WTC11 (cell line): ENCODE measurements at regions not wholly inside any gene's neighbourhood (a gene's known extent, or its start where the extent isn't known, plus 50 kb on each side); places are given as distances from the start of the nearest gene placed in this dataset.

ENCODE experiments used
- ATAC-seq: fragments of 200-7000 bp; cut with Tn5 transposase; 2 replicates; pipeline ENCODE4 v1.10.0; 2021; ENCODE audit warnings: mild to moderate bottlenecking, moderate library complexity
- CTCF ChIA-PET: fragments of 300-600 bp; sonication (Branson Sonifier 250); formaldehyde crosslinking; loops from one replicate; lab custom pipeline; 2021; ENCODE audit warnings: antibody characterized with exemption; lab: Charles Lee
- POLR2A ChIA-PET: fragments of 350-600 bp; sonication (Branson Sonifier 250); formaldehyde crosslinking; loops from one replicate; lab custom pipeline; 2021; ENCODE audit warnings: antibody characterized with exemption; lab: Charles Lee
- DNase-seq: peaks from one replicate; pipeline ENCODE4 v3.0.0; 2021; ENCODE audit warnings: low spot score
- H3K27ac Mint-ChIP-seq: 2 replicates; pipeline ENCODE4 v1.8.0; 2021; ENCODE audit warnings: mixed read lengths
- H3K27me3 Mint-ChIP-seq: 2 replicates; pipeline ENCODE4 v1.8.0; 2021; ENCODE audit warnings: low read depth, mild to moderate bottlenecking, moderate library complexity, mixed read lengths
- H3K36me3 Mint-ChIP-seq: 2 replicates; pipeline ENCODE4 v1.8.0; 2021; ENCODE audit warnings: mixed read lengths
- H3K4me1 Mint-ChIP-seq: 2 replicates; pipeline ENCODE4 v1.8.0; 2022; ENCODE audit warnings: mixed read lengths
- H3K4me3 Mint-ChIP-seq: 2 replicates; pipeline ENCODE4 v1.8.0; 2021; ENCODE audit warnings: mild to moderate bottlenecking, moderate library complexity, mixed read lengths
- H3K9me3 Mint-ChIP-seq: 2 replicates; pipeline ENCODE4 v1.8.0; 2021; ENCODE audit warnings: mixed read lengths
- ATF1 ChIP-seq: sonication (generic); formaldehyde crosslinking; IDR thresholded peaks from 2 replicates; pipeline ENCODE4 v1.8.1; 2023; ENCODE audit warnings: mild to moderate bottlenecking, moderate library complexity, missing genetic modification reagents
- HMGA2 ChIP-seq: fragments of 250-450 bp; sonication (Bioruptor Pico); IDR thresholded peaks from 2 replicates; pipeline ENCODE4 v1.4.0; 2021; ENCODE audit warnings: mild to moderate bottlenecking, moderate library complexity
- KAT7 ChIP-seq: sonication (generic); formaldehyde crosslinking; IDR thresholded peaks from 2 replicates; pipeline ENCODE4 v1.8.1; 2023; ENCODE audit warnings: missing genetic modification reagents, mild to moderate bottlenecking, borderline replicate concordance
- NFYB ChIP-seq: sonication (generic); formaldehyde crosslinking; conservative IDR thresholded peaks from 2 replicates; pipeline ENCODE4 v1.8.0; 2022; ENCODE audit warnings: low read depth, missing genetic modification reagents
- TEAD1 ChIP-seq: sonication (generic); formaldehyde crosslinking; IDR thresholded peaks from 2 replicates; pipeline ENCODE4 v1.8.0; 2022; ENCODE audit warnings: mild to moderate bottlenecking, missing genetic modification reagents
- ZNF232 ChIP-seq: sonication (generic); formaldehyde crosslinking; IDR thresholded peaks from 2 replicates; pipeline ENCODE4 v1.8.0; 2022; ENCODE audit warnings: mild to moderate bottlenecking, missing genetic modification reagents
- ZNF263 ChIP-seq: sonication (generic); formaldehyde crosslinking; IDR thresholded peaks from 2 replicates; pipeline ENCODE4 v1.8.1; 2022; ENCODE audit warnings: low read depth, mild to moderate bottlenecking, moderate library complexity, missing genetic modification reagents
- ZNF317 ChIP-seq: sonication (generic); formaldehyde crosslinking; IDR thresholded peaks from 2 replicates; pipeline ENCODE4 v1.8.1; 2023; ENCODE audit warnings: low read depth, mild to moderate bottlenecking, moderate library complexity, missing genetic modification reagents, borderline replicate concordance
- ZNF671 ChIP-seq: fragments of 250-450 bp; sonication (Bioruptor Pico); IDR thresholded peaks from 2 replicates; pipeline ENCODE4 v1.8.0; 2021; ENCODE audit warnings: mild to moderate bottlenecking
- TF ChIP-seq, protein P1 (sequence below): sonication (generic); formaldehyde crosslinking; IDR thresholded peaks from 2 replicates; pipeline ENCODE4 v1.8.0; 2022; ENCODE audit warnings: missing genetic modification reagents
- TF ChIP-seq, protein P2 (sequence below): sonication (generic); formaldehyde crosslinking; IDR thresholded peaks from 2 replicates; pipeline ENCODE4 v1.8.1; 2022; ENCODE audit warnings: mild to moderate bottlenecking, moderate library complexity, missing genetic modification reagents
- TF ChIP-seq, protein P3 (sequence below): sonication (generic); formaldehyde crosslinking; IDR thresholded peaks from 2 replicates; pipeline ENCODE4 v1.8.1; 2022; ENCODE audit warnings: low read depth, mild to moderate bottlenecking, moderate library complexity, missing genetic modification reagents, borderline replicate concordance
- TF ChIP-seq, protein P4 (sequence below): sonication (generic); formaldehyde crosslinking; IDR thresholded peaks from 2 replicates; pipeline ENCODE4 v1.8.1; 2023; ENCODE audit warnings: mild to moderate bottlenecking, missing genetic modification reagents

DNA sequence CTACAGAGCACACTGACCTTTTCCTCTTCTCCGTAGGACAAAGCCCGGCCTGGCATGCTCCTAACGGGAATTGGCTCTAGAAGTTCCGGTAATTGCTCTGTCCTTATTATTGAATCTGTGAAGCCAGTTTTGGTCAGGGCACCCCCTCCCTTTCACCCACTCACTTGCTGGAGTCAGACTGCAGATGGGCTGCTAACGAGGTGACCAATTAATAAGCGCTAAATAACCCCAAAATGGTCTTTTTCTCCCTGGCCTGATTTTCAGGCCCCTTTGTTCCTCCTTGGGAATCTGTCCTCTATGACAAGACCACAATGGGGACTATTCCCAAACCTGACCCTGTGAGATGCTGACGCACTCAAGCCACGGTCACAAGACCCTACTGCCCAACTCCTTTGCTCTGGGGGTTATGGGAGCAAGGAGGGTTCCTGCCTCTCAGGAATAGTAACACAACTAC, 610.0 kb upstream of the CADM1 start:
- TF ChIP-seq, protein P1, sequence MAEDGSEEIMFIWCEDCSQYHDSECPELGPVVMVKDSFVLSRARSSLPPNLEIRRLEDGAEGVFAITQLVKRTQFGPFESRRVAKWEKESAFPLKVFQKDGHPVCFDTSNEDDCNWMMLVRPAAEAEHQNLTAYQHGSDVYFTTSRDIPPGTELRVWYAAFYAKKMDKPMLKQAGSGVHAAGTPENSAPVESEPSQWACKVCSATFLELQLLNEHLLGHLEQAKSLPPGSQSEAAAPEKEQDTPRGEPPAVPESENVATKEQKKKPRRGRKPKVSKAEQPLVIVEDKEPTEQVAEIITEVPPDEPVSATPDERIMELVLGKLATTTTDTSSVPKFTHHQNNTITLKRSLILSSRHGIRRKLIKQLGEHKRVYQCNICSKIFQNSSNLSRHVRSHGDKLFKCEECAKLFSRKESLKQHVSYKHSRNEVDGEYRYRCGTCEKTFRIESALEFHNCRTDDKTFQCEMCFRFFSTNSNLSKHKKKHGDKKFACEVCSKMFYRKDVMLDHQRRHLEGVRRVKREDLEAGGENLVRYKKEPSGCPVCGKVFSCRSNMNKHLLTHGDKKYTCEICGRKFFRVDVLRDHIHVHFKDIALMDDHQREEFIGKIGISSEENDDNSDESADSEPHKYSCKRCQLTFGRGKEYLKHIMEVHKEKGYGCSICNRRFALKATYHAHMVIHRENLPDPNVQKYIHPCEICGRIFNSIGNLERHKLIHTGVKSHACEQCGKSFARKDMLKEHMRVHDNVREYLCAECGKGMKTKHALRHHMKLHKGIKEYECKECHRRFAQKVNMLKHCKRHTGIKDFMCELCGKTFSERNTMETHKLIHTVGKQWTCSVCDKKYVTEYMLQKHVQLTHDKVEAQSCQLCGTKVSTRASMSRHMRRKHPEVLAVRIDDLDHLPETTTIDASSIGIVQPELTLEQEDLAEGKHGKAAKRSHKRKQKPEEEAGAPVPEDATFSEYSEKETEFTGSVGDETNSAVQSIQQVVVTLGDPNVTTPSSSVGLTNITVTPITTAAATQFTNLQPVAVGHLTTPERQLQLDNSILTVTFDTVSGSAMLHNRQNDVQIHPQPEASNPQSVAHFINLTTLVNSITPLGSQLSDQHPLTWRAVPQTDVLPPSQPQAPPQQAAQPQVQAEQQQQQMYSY (CRISPR knock-in tag): 0 out of 2 replicates have a peak, but pooled peaks have one; percentile 33
- TF ChIP-seq ATF1 (no peak), KAT7 (CRISPR knock-in tag) (no peak), ZNF671 (CRISPR knock-in tag) (no peak), TEAD1 (no peak)
- TF ChIP-seq, protein P2, sequence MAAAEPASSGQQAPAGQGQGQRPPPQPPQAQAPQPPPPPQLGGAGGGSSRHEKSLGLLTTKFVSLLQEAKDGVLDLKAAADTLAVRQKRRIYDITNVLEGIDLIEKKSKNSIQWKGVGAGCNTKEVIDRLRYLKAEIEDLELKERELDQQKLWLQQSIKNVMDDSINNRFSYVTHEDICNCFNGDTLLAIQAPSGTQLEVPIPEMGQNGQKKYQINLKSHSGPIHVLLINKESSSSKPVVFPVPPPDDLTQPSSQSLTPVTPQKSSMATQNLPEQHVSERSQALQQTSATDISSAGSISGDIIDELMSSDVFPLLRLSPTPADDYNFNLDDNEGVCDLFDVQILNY (CRISPR knock-in tag): no peak
- TF ChIP-seq, all 79 proteins: peak for 1
- ATAC-seq (no peak), DNase-seq (no peak)
- peaks cover 74% of the 10 kb centered on the region for H3K27me3 Mint-ChIP-seq
- H3K4me3 Mint-ChIP-seq: no peak overlapping the region
- peaks cover 23% of the 10 kb centered on the region for H3K9me3 Mint-ChIP-seq
- CTCF ChIA-PET: no interaction called here
- no peak overlapping the region for H3K27ac Mint-ChIP-seq
- no peaks in the 10 kb centered on the region for H3K4me1 Mint-ChIP-seq
- H3K36me3 Mint-ChIP-seq: peaks cover 6% of the 10 kb centered on the region
- POLR2A ChIA-PET: no interaction called here

DNA sequence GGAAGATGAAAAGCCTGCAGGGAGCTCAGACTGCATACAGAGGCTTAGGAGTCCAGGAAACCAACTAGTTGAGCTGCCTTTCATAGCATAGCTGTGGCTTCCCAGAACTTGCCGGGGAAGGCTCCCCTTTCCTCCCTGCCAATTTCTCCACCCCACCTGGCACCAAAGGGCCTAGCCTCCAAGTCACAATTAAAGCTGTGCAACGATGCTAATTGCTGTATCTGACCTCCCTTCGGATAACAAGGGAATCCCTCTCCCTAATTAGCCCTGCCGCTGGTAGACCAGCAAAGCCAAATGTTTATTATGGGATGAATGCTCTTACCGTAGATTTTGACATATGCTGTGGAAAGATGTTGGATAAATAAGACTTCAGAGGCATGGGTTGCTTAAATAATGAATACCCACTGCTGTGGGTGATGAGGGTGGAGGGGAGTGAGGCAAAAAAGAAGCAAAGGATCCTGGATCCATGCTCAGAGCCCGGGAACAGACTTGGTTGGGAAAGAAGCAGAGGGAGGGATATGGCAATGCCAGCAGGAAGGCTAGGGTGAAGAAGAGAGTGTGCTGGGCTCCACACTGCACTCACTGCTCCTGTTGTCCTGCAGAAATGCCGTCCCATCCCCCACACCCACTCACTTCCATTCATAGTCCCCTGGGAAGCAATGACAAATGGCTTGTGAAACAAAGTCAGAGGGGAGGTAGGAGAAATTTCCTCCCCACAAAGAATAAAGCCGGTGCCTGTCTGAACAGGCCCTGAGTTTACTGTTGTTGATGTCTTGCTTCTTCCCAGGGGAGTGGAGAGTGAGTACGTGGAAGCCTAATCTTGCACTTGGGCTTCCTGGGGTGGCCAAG, 608.1 kb upstream of the CADM1 start:
- POLR2A ChIA-PET: no interaction called here
- no peak overlapping the region for H3K4me3 Mint-ChIP-seq
- peaks cover 23% of the 10 kb centered on the region for H3K9me3 Mint-ChIP-seq
- H3K27me3 Mint-ChIP-seq: peaks cover 88% of the 10 kb centered on the region
- H3K4me1 Mint-ChIP-seq: 0 out of 2 replicates have a peak, but pooled peaks cover 2% of the 10 kb centered on the region
- ATAC-seq: no peak
- DNase-seq: no peak
- no peak for TF ChIP-seq ZNF317 (CRISPR knock-in tag)
- TF ChIP-seq, protein P1 (CRISPR knock-in tag): peak; percentile 56
- TF ChIP-seq, all 79 proteins: peak for 1
- Mint-ChIP-seq H3K27ac (no peak overlapping the region), H3K36me3 (peaks cover 6% of the 10 kb centered on the region)
- CTCF ChIA-PET: interaction anchor here (1.1 to 1.7 kb wide), 2 partner anchors 34 to 40 kb away, joined by 4 to 5 read pairs; no protein-coding TSS in a partner anchor

DNA sequence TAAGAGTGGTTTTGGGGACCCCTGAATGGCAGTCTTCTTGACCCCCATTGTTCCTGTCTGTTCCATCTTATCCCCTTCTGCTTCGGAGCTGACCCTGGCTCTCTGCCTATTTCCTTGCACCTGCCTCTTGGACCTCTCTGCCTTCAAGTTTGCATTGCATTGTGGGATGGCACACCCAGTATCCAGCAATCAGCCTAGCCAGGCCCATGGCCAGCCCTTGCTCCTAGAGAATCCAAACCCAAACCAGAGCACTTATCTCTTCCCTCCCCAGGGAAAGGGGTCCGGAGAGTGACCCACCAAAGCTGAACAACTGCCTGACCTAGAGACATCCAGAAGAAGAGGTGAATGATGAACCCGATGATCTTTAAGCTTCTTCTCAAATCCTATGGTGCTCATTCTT, 607.3 kb upstream of the CADM1 start:
- Mint-ChIP-seq H3K27me3 (peaks cover 88% of the 10 kb centered on the region), H3K4me1 (0 out of 2 replicates have a peak, but pooled peaks cover 2% of the 10 kb centered on the region), H3K9me3 (peaks cover 15% of the 10 kb centered on the region), H3K27ac (no peak overlapping the region), H3K36me3 (peaks cover 6% of the 10 kb centered on the region), H3K4me3 (no peak overlapping the region)
- TF ChIP-seq NFYB (CRISPR knock-in tag) (no peak), HMGA2 (CRISPR knock-in tag) (no peak), ZNF232 (CRISPR knock-in tag) (no peak), ZNF263 (CRISPR knock-in tag) (no peak)
- TF ChIP-seq, protein P3, sequence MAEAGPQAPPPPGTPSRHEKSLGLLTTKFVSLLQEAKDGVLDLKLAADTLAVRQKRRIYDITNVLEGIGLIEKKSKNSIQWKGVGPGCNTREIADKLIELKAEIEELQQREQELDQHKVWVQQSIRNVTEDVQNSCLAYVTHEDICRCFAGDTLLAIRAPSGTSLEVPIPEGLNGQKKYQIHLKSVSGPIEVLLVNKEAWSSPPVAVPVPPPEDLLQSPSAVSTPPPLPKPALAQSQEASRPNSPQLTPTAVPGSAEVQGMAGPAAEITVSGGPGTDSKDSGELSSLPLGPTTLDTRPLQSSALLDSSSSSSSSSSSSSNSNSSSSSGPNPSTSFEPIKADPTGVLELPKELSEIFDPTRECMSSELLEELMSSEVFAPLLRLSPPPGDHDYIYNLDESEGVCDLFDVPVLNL: no peak
- TF ChIP-seq, protein P4, sequence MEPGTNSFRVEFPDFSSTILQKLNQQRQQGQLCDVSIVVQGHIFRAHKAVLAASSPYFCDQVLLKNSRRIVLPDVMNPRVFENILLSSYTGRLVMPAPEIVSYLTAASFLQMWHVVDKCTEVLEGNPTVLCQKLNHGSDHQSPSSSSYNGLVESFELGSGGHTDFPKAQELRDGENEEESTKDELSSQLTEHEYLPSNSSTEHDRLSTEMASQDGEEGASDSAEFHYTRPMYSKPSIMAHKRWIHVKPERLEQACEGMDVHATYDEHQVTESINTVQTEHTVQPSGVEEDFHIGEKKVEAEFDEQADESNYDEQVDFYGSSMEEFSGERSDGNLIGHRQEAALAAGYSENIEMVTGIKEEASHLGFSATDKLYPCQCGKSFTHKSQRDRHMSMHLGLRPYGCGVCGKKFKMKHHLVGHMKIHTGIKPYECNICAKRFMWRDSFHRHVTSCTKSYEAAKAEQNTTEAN (CRISPR knock-in tag): no peak
- ChIA-PET CTCF (interaction anchor here (1.1 to 1.7 kb wide), 2 partner anchors 33 to 39 kb away, joined by 4 to 5 read pairs; no protein-coding TSS in a partner anchor), POLR2A (no interaction called here)
- DNase-seq (no peak), ATAC-seq (no peak)
